ENCODE measurements at regions not wholly inside any gene's neighbourhood (a gene's known extent, or its start where the extent isn't known, plus 50 kb on each side); places are given as distances from the start of the nearest gene placed in this dataset.
A peak's percentile ranks its signal among the peaks of the same experiment; 100 is the strongest.

- no peak for DNase-seq (ENCODE audit: low read depth)
Observed at GRCh38 chr4:15339737-15340136, 88.1 kb upstream of the C1QTNF7 start.

DNA sequence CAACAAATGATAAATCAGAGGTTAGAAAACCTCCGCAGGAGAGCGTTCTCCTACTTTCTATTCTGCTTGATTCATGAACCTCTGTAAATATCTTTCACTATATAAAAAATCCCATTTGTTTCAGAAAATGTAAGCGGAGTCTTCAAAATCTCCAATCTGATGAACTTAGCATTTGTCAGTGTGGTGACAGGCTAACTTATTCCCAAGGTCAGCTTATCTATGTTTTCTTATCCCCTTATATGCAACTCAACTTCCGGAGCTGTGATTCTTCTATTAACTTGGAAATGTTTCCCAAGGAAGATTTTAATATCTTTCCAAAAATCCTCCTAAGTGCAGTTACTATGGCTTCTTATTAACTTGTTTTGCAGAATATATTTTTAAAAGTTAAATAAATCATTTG lies 87.5 kb upstream of the C1QTNF7 start:
- DNase-seq (ENCODE audit: low read depth): no peak

- no peak for DNase-seq (ENCODE audit: low read depth)
Observed at GRCh38 chr4:15340902-15341732, 86.7 kb upstream of the C1QTNF7 start.

DNA sequence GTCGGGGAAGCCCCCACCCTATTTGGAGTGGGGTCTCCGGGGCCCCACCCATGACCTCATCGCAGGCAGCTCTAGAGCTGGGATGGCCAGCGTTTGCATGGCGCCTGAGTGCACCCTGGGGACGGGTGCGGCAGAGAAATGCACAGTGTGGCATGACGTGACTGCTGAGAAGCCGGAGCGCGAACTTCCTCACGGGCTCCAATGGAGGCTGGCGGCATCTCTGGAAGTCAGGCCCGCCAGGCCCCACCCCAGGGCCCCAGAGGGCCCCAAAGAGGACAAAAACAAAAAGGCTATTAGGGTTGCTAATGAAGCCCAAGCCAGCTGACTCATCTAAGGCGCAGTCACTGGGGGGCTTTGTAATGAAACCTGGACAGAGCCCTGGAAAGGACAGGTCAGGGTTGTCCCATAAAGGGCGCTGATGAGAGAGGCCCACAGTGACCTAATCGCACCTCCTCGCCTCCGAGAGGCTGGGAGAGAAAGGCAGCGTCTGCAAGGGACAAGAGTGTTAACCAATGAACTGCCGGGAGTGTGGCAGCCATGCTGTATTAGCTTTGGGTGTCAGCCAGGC lies 86.0 kb upstream of the C1QTNF7 start:
- no peak for DNase-seq (ENCODE audit: low read depth)

DNA sequence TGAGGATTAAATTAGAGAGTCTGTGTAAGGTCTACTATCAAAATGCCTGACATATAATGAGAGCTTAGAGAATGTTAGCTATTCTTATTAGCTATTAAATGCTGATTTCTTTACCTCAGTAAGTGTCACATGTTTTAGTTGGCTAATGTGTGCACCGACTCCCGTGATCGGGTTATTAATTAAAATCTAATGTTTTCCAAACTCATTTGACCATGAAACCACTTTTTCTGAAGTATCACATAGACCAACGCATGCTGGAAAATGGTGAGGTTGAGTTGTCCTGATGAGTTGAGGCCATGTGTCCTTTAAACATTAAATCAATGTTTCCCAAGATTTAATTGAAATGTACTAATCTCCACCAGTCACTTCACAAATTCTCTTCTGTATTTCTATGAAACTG lies 84.8 kb upstream of the C1QTNF7 start:
- no peak for DNase-seq (ENCODE audit: low read depth)

DNA sequence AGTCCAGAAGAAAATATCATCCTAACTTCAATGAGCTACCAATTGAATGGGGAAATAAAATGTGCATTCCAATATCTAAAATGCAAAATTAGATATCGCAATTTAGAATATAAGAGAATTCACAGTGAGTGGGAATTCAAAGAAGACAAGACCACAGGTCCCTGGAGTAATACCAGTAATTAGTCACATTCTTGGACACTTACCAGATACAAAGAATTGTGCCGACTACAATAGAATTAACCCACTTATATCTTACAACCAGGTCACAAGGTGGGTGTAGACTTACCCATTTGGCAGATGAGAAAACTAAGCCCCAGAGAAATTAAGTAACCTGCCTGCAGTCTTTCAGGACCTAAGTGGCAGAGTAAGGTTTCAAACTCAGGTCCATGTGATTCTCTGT lies 84.3 kb upstream of the C1QTNF7 start:
- DNase-seq (ENCODE audit: low read depth): no peak

DNA sequence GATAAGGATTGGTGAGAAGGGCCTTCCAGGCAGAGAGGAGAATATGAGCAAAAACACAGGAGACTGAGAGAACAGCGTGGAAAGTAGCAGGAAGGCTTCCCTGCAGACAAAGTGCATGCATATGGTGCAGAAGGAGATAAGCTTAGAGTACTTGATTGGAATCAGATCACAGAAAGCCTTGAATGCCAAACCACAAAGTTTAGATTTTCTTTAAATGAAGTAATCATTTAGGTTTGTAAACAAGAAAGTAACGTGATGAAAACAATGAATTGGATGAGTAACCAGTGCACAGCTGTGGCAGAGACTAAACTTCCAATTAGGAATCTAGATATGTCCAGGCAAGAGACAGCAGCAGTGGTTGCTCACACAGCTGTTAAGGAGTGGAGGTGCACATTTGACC lies 83.8 kb upstream of the C1QTNF7 start:
- DNase-seq (ENCODE audit: low read depth): peak; percentile 30

- no peak for DNase-seq (ENCODE audit: low read depth)
Observed at GRCh38 chr4:15345134-15345533, 82.7 kb upstream of the C1QTNF7 start.

GRCh38 chr4:15348236-15348635 lies 79.6 kb upstream of the C1QTNF7 start:
- no peak for DNase-seq (ENCODE audit: low read depth)

DNA sequence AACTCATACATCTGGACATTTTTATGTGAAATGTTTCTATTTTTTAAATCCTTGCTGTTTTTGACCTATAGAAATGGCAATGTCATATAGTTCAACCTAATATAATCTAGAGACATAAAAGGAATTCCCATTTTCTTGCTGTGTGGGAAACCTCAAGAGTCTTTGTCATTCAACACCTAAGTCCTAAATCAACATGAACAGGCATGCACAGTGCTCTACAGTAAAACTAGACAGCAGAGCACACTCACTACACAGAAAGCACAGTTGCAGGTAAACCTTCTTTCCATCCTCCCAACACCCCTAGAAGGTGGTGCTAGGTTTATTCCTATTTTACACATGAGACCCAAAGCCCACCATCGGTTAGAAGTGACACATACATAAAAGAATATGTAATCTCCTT lies 79.1 kb upstream of the C1QTNF7 start:
- no peak for DNase-seq (ENCODE audit: low read depth)

- no peak for DNase-seq (ENCODE audit: low read depth)
Observed at GRCh38 chr4:15349531-15349935, 78.3 kb upstream of the C1QTNF7 start.

DNA sequence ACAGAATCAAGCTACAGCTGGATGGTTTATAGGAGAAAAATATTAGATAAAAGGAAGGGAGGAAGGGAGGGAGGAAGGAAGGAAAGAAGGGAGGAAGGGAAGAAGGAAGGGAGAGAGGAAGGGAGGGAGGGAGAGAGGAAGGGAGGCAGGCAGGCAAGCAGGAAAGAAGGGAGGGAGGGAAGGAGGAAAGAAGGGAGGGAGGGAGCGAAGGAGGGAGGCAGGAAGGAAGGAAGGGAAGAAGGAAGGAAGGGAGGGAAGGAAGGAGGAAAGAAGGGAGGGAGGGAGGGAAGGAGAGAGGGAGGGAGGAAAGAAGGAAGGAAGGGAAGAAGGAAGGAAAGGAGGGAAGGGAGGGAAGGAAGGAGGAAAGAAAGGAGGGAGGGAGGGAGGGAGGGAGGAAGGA lies 77.9 kb upstream of the C1QTNF7 start:
- no peak for DNase-seq (ENCODE audit: low read depth)

GRCh38 chr4:15352524-15352923 lies 75.3 kb upstream of the C1QTNF7 start:
- no peak for DNase-seq (ENCODE audit: low read depth)

- no peak for DNase-seq (ENCODE audit: low read depth)
Observed at GRCh38 chr4:15353207-15353606, 74.6 kb upstream of the C1QTNF7 start.

DNA sequence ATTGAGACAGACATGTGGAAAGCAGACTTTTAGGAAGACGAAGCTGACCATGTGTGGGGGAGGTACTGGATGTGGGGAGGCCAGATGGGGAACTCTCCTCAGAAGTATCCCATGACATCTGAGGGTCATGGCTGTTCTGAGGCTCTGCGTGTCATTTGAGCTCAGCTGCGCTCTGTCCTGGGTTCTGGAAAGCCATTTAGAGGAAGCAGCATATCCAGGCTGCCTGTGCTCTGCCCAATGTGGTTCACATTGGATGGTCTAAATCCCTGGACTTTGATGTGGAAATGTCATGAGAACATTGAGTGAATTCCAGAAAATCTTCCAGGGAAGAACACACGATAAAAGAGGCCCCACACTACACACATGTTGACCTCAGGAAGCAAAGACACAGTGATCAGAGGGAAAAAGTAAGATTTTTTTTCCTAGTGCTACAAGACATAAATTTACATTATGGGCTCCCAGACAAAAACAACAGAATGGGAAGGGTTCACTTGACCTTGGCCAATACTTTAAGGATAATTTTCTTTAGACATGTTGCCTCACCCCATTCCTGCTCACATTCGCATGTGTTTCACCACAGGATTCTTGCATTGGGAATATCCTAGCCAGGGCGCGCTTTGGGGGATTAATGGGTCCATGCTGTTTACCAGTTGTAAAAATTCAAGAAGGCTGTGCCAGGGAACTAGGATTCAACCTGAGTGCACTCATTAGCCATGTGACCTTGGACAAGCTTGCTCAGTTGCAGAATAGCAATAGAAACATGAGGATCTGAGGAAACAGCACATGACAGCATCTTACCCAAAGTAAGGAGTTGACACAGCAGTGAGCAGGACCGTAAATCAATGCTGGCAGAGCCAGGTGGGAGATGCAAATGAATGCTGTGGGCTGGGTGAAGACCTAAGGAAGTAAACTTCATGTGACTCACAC lies 73.2 kb upstream of the C1QTNF7 start:
- DNase-seq (ENCODE audit: low read depth): no peak

GRCh38 chr4:15361529-15361928 lies 66.3 kb upstream of the C1QTNF7 start:
- no peak for DNase-seq (ENCODE audit: low read depth)

DNA sequence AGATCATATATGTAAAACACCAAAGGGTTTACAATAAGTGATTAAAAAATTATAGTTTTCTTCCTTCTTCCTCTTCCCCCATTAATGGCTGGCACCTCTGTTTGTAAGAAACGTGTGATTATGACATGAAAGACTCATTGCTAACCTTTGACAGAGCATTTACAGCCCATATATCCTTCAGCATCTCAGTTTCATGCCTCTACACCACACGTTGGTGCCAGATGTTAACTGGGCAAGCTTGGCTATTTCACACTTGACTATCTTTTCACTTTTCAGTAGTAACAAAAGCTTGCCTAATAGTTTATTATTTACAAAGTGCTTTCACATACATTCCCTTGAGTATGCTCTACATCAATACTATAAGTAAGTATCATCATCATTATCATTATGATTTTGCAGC lies 65.3 kb upstream of the C1QTNF7 start:
- DNase-seq (ENCODE audit: low read depth): no peak

- DNase-seq (ENCODE audit: low read depth): no peak
Observed at GRCh38 chr4:15364183-15364582, 63.6 kb upstream of the C1QTNF7 start.

- DNase-seq (ENCODE audit: low read depth): no peak
Observed at GRCh38 chr4:15365641-15366040, 62.2 kb upstream of the C1QTNF7 start.

DNA sequence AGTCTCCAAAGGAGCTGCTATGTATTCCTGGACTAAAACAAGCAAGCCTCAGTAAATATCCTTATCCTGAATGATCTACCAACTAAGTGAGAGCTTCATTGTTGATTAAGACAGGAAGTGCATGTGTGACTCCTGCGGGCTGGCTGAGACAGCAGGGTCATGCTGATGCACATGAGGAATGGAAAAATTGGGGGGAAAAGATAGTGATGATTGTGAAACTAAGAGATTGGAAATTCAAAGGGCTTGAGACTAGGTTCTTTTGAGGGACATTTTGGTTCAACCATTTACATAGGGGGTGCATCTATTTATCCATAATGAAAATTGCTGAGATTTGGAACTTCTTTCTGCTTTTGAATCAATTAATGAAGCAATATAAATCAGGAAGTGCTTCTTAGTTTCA lies 61.1 kb upstream of the C1QTNF7 start:
- DNase-seq (ENCODE audit: low read depth): no peak

DNA sequence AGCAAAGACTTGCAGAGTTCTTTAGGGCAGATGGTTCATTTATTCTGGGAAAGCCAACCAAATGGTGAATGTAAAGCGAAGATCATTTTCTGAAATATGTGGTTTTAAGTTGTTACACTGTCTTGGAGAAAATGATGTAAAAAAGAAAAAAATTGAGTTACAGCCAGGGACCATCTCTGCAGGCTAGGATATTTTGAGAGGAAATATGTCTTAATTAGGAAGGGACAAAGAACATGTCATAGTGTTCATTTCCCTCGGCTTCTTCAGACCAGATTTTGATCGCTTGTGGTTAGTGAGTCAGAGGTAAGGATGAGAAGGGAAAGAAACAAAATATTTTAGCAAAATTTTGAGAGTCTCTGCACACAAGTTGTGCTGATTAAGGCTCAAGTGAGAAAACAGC lies 59.0 kb upstream of the C1QTNF7 start:
- DNase-seq (ENCODE audit: low read depth): peak; percentile 33

DNA sequence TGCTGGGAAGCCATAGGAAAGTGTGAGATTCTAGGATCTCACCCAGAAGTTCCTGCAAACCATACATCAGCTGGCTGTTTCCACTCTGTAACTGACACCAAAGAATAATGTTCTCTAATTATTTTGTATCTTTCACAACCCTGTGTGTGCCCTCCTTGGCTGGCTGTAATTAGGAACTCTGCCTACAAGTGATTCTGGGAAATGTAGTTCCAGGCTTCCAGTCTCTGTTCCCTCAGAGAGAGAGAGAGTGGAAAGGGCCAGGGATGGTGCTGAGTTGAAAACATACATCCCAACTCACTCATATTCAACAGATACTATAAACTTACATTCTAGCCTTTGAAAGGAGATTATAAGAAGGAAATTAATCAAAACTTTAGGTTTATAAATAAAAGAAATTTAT lies 57.5 kb upstream of the C1QTNF7 start:
- DNase-seq (ENCODE audit: low read depth): no peak

DNA sequence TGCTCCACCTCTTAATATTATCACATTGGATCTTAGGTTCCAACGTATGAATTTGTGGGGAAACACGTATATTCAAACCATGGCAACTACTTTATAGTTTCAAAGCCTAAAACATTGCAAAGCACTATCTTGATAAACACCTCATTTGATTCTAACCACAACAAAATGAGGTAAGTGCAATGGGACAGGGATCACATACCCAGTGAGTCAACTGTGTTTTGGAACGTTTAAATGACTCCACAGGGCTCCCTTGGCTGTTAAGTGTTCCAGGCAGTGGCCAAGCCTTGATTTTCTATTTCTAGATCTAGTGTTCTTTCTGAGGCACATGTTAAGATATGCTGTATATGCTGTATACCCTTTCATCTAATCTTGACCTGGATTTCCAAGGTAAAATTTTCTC lies 54.5 kb upstream of the C1QTNF7 start:
- DNase-seq (ENCODE audit: low read depth): no peak
